GM18507 (cell line): ENCODE measurements at regions not wholly inside any gene's neighbourhood (a gene's known extent, or its start where the extent isn't known, plus 50 kb on each side); places are given as distances from the start of the nearest gene placed in this dataset.

Experiments used
- DNase-seq: peaks from one replicate; pipeline ENCODE4 v3.0.0; 2011; ENCODE audit warnings: low read depth; ENCODE audit not compliant: insufficient read length; ENCODE audit errors: extremely low spot score
- FAIRE-seq: peaks from 2 replicates; lab custom pipeline; 2011; peaks lifted over from hg19 to GRCh38; lab: Jason Lieb, UNC

- no peak for FAIRE-seq
- no peak for DNase-seq
These were observed 112.5 kb upstream of the F3 start for GRCh38 chr1:94654031-94654430.

GRCh38 chr1:94653454-94653853 is 111.9 kb upstream of the F3 start:
- DNase-seq = no peak
- no peak for FAIRE-seq

- FAIRE-seq = no peak
These were observed 109.5 kb upstream of the F3 start for GRCh38 chr1:94651076-94651475.

GRCh38 chr1:94650301-94650700 is 108.7 kb upstream of the F3 start:
- no peak for FAIRE-seq
- DNase-seq = no peak

More at GRCh38 chr1:94651076-94651475, 109.5 kb upstream of the F3 start:
- DNase-seq = no peak

- DNase-seq (no peak), FAIRE-seq (no peak)
These were observed 106.9 kb upstream of the F3 start for GRCh38 chr1:94648225-94649007.

GRCh38 chr1:94646786-94647555 is 105.4 kb upstream of the F3 start:
- FAIRE-seq (no peak), DNase-seq (no peak)

GRCh38 chr1:94646141-94646643 is 104.6 kb upstream of the F3 start:
- no peak for DNase-seq
- no peak for FAIRE-seq

- DNase-seq = no peak
- no peak for FAIRE-seq
These were observed 102.8 kb upstream of the F3 start for GRCh38 chr1:94644352-94644751.

- FAIRE-seq (no peak), DNase-seq (no peak)
These were observed 102.3 kb upstream of the F3 start for GRCh38 chr1:94643819-94644218.

- no peak for FAIRE-seq
- DNase-seq = no peak
These were observed 101.2 kb upstream of the F3 start for GRCh38 chr1:94642617-94643321.

- no peak for DNase-seq
- no peak for FAIRE-seq
These were observed 100.4 kb upstream of the F3 start for GRCh38 chr1:94641990-94642389.

GRCh38 chr1:94640125-94640524 is 98.6 kb upstream of the F3 start:
- DNase-seq = no peak

GRCh38 chr1:94637121-94637520 is 95.6 kb upstream of the F3 start:
- DNase-seq = no peak
- FAIRE-seq = no peak

More at GRCh38 chr1:94640125-94640524, 98.6 kb upstream of the F3 start:
- FAIRE-seq = no peak

- DNase-seq (no peak), FAIRE-seq (no peak)
These were observed 95.1 kb upstream of the F3 start for GRCh38 chr1:94636624-94637023.

- no peak for DNase-seq
- FAIRE-seq = no peak
These were observed 94.5 kb upstream of the F3 start for GRCh38 chr1:94636100-94636499.

- no peak for DNase-seq
- FAIRE-seq = no peak
These were observed 93.4 kb upstream of the F3 start for GRCh38 chr1:94634977-94635416.

- FAIRE-seq = no peak
- no peak for DNase-seq
These were observed 91.5 kb upstream of the F3 start for GRCh38 chr1:94633051-94633450.

GRCh38 chr1:94629259-94630181 is 88.0 kb upstream of the F3 start:
- no peak for FAIRE-seq
- DNase-seq = no peak

GRCh38 chr1:94628499-94628843 is 86.9 kb upstream of the F3 start:
- DNase-seq (no peak), FAIRE-seq (no peak)
